ENCODE measurements at regions not wholly inside any gene's neighbourhood (a gene's known extent, or its start where the extent isn't known, plus 50 kb on each side); places are given as distances from the start of the nearest gene placed in this dataset.
"Not testable (repeated sequence)": the region's sequence is repeated elsewhere in the genome, so short reads cannot be mapped to it uniquely, and the experiment has no call there.

- DNase-seq (ENCODE audit: low spot score), result no peak
These were observed 1013.7 kb upstream of the CNTN5 start for GRCh38 chr11:98007072-98007471.

- no peak for DNase-seq (ENCODE audit: low spot score)
These were observed 993.1 kb upstream of the CNTN5 start for GRCh38 chr11:98027652-98028051.

GRCh38 chr11:98029832-98030231 is 990.9 kb upstream of the CNTN5 start:
- DNase-seq (ENCODE audit: low spot score), result no peak

- no peak for DNase-seq (ENCODE audit: low spot score)
These were observed 983.9 kb upstream of the CNTN5 start for GRCh38 chr11:98036810-98037209.

GRCh38 chr11:98040061-98040808 is 980.5 kb upstream of the CNTN5 start:
- no peak for DNase-seq (ENCODE audit: low spot score)

GRCh38 chr11:98047647-98048046 is 973.1 kb upstream of the CNTN5 start:
- DNase-seq (ENCODE audit: low spot score), result no peak

GRCh38 chr11:98053851-98054250 is 966.9 kb upstream of the CNTN5 start:
- no peak for DNase-seq (ENCODE audit: low spot score)

GRCh38 chr11:98056945-98057344 is 963.8 kb upstream of the CNTN5 start:
- DNase-seq (ENCODE audit: low spot score), result no peak

- DNase-seq (ENCODE audit: low spot score), result no peak
These were observed 961.3 kb upstream of the CNTN5 start for GRCh38 chr11:98059488-98059887.

- no peak for DNase-seq (ENCODE audit: low spot score)
These were observed 960.0 kb upstream of the CNTN5 start for GRCh38 chr11:98060759-98061158.

- no peak for DNase-seq (ENCODE audit: low spot score)
These were observed 958.9 kb upstream of the CNTN5 start for GRCh38 chr11:98061858-98062257.

- no peak for DNase-seq (ENCODE audit: low spot score)
These were observed 958.0 kb upstream of the CNTN5 start for GRCh38 chr11:98062714-98063113.

GRCh38 chr11:98068251-98068650 is 952.5 kb upstream of the CNTN5 start:
- no peak for DNase-seq (ENCODE audit: low spot score)

- DNase-seq (ENCODE audit: low spot score), result not testable (repeated sequence)
These were observed 951.6 kb upstream of the CNTN5 start for GRCh38 chr11:98069147-98069546.

GRCh38 chr11:98069861-98070260 is 950.9 kb upstream of the CNTN5 start:
- no peak for DNase-seq (ENCODE audit: low spot score)

- no peak for DNase-seq (ENCODE audit: low spot score)
These were observed 929.8 kb upstream of the CNTN5 start for GRCh38 chr11:98090861-98091505.

- DNase-seq (ENCODE audit: low spot score), result no peak
These were observed 921.4 kb upstream of the CNTN5 start for GRCh38 chr11:98099371-98099770.

- DNase-seq (ENCODE audit: low spot score), result no peak
These were observed 920.1 kb upstream of the CNTN5 start for GRCh38 chr11:98100689-98101088.

- no peak for DNase-seq (ENCODE audit: low spot score)
These were observed 919.4 kb upstream of the CNTN5 start for GRCh38 chr11:98101329-98101728.

GRCh38 chr11:98104249-98104648 is 916.5 kb upstream of the CNTN5 start:
- no peak for DNase-seq (ENCODE audit: low spot score)

- DNase-seq (ENCODE audit: low spot score), result peak; percentile 0
These were observed 913.0 kb upstream of the CNTN5 start for GRCh38 chr11:98107736-98108135.

GRCh38 chr11:98110030-98110429 is 910.7 kb upstream of the CNTN5 start:
- DNase-seq (ENCODE audit: low spot score), result no peak

GRCh38 chr11:98115873-98116272 is 904.9 kb upstream of the CNTN5 start:
- DNase-seq (ENCODE audit: low spot score), result no peak

Data from SK-N-DZ (cell line).